ENCODE measurements at regions not wholly inside any gene's neighbourhood (a gene's known extent, or its start where the extent isn't known, plus 50 kb on each side); places are given as distances from the start of the nearest gene placed in this dataset.

GRCh38 chr11:92758241-92758780 lies 211.1 kb upstream of the MTNR1B start:
- H3K14ac ChIP-seq (ENCODE audit: insufficient read length): no peak overlapping the region
- H3K9me3 ChIP-seq (ENCODE audit: insufficient read depth in 2 of 2, low read depth in 1 of 2, low read length in 1 of 2): no peaks in the 10 kb centered on the region; a peak in 1 of 4 replicates
- no peaks in the 10 kb centered on the region; the same call in 1 of the 2 replicates for H3K23me2 ChIP-seq (ENCODE audit: low read depth, low read length)
- DNase-seq (ENCODE audit: low read depth in 1 of 2, low spot score in 2 of 2) (no peak), FAIRE-seq (no peak)
- H2AFZ ChIP-seq (ENCODE audit: low read length): no peak overlapping the region
- POLR2A ChIA-PET (ENCODE audit: partially characterized antibody): no interaction called here
- 89% methylated on average over 2 of the region's 2 CpGs; no CpG with 5 or more reads in 1 of the 2 experiments for WGBS, 2 experiments (ENCODE audit: extremely low coverage in 1 of 2, insufficient coverage in 1 of 2, insufficient read length in 1 of 2, insufficient replicate concordance in 2 of 2, low coverage in 1 of 2, low lambda C conversion rate in 2 of 2, missing lambda C conversion rate in 1 of 2)
- CTCF ChIA-PET (ENCODE audit: partially characterized antibody): interaction anchor here (0.9 kb wide), 1 partner anchor 23 kb away, joined by 4 read pairs; no protein-coding TSS in a partner anchor
- no peak overlapping the region for H3K23ac ChIP-seq (ENCODE audit: insufficient read length)
- no peaks in the 10 kb centered on the region; a peak in 1 of 4 replicates for H3K79me2 ChIP-seq (ENCODE audit: control insufficient read depth in 1 of 2, insufficient read depth in 2 of 2, low read length in 2 of 2)
- H3K79me1 ChIP-seq (ENCODE audit: low read depth, low read length): no peaks in the 10 kb centered on the region
- no peak overlapping the region for H4K5ac ChIP-seq (ENCODE audit: insufficient read length, low read depth, low read length)
- H3K18ac ChIP-seq (ENCODE audit: extremely low read depth, low read length): no peak overlapping the region
- H4K20me1 ChIP-seq (replicated peaks in 1 of 2; ENCODE audit: control insufficient read depth in 1 of 2, insufficient read depth in 2 of 2, low read length in 2 of 2): peaks cover 0 to 2% of the 10 kb centered on the region in 2 experiments
- no peak overlapping the region for H2AK5ac ChIP-seq (ENCODE audit: low read depth, low read length)
- no peak overlapping the region for H3K4me2 ChIP-seq (ENCODE audit: insufficient read depth in 1 of 2, low read depth in 2 of 2, low read length in 2 of 2)
- no peaks in the 10 kb centered on the region for H3K27me3 ChIP-seq (replicated peaks in 1 of 4; ENCODE audit: control insufficient read depth in 3 of 4, extremely low read depth in 1 of 4, insufficient read depth in 3 of 4, low read length in 3 of 4)
- H2BK20ac ChIP-seq (ENCODE audit: low read length): no peak overlapping the region
- no peak overlapping the region for H2BK5ac ChIP-seq (ENCODE audit: low read depth, low read length)
- H2BK120ac ChIP-seq (replicated peaks; ENCODE audit: low read depth, low read length): no peak overlapping the region
- H3K27ac ChIP-seq (ENCODE audit: low read depth, low read length): no peak overlapping the region
- no peak overlapping the region for H4K8ac ChIP-seq (ENCODE audit: extremely low read depth, insufficient read depth, low read length)
- no peak overlapping the region for H3K4me3 ChIP-seq (ENCODE audit: extremely low read depth in 1 of 4, insufficient read depth in 2 of 4, low read depth in 3 of 4, low read length in 4 of 4)
- no peaks in the 10 kb centered on the region for H3K36me3 ChIP-seq (ENCODE audit: control insufficient read depth in 2 of 4, insufficient read depth in 4 of 4, low read length in 3 of 4)
- peaks cover 0 to 2% (median 0%) of the 10 kb centered on the region in 4 experiments; a peak in 1 of 7 replicates for H3K4me1 ChIP-seq (replicated peaks in 1 of 4; ENCODE audit: control insufficient read depth in 3 of 4, insufficient read depth in 4 of 4, low read length in 3 of 4)
- no peak overlapping the region for H3K4ac ChIP-seq (replicated peaks; ENCODE audit: insufficient read length, low read depth, low read length)
- H4K91ac ChIP-seq (replicated peaks; ENCODE audit: insufficient read length, low read length): no peak overlapping the region
- H3K56ac ChIP-seq (replicated peaks; ENCODE audit: insufficient read length, low read depth, low read length): no peak overlapping the region
- H2BK12ac ChIP-seq (ENCODE audit: low read depth, low read length): no peak overlapping the region
- no peak overlapping the region for H3K9ac ChIP-seq (replicated peaks in 1 of 4; ENCODE audit: extremely low read depth in 1 of 4, low read depth in 3 of 4, low read length in 3 of 4)
- H2BK15ac ChIP-seq (ENCODE audit: low read length): no peak overlapping the region
- TF ChIP-seq SP2 (IDR thresholded peaks at IDR 0.05; ENCODE audit: low read length) (no peak), RFX5 (IDR thresholded peaks at IDR 0.05; ENCODE audit: borderline replicate concordance, low read depth, low read length) (no peak), ATF2 (IDR thresholded peaks at IDR 0.05; ENCODE audit: low read length) (no peak), SP4 (IDR thresholded peaks at IDR 0.05; ENCODE audit: low read length) (no peak), CBX8 (IDR thresholded peaks at IDR 0.05; ENCODE audit: borderline replicate concordance, low read depth, low read length) (no peak), ZNF274 (IDR thresholded peaks at IDR 0.05; ENCODE audit: borderline replicate concordance, extremely low read depth, low read length) (no peak), ATF3 (IDR thresholded peaks at IDR 0.05; ENCODE audit: insufficient read depth, low read depth, low read length) (no peak), CREB1 (IDR thresholded peaks at IDR 0.05) (no peak), RNF2 (IDR thresholded peaks at IDR 0.05; ENCODE audit: borderline replicate concordance, low read depth, low read length, missing control alignments, poor library complexity, severe bottlenecking) (no peak), CEBPB (IDR thresholded peaks at IDR 0.05; ENCODE audit: low read depth, low read length) (no peak), SP1 (IDR thresholded peaks at IDR 0.05; ENCODE audit: low read depth, low read length) (no peak), POLR2A (IDR thresholded peaks at IDR 0.05; ENCODE audit: control extremely low read depth in 1 of 2, low read depth in 2 of 2, low read length in 2 of 2) (no peak), SUZ12 (IDR thresholded peaks at IDR 0.05; ENCODE audit: low read length) (no peak)
